ENCODE measurements at regions not wholly inside any gene's neighbourhood (a gene's known extent, or its start where the extent isn't known, plus 50 kb on each side); places are given as distances from the start of the nearest gene placed in this dataset.

- intact Hi-C loops (cut with DNase I), result no loop called here
- no peak overlapping the region for H3K4me3 ChIP-seq
- peaks cover 0 to under 1% of the 10 kb centered on the region in 2 donors for H3K27me3 ChIP-seq
- peaks cover 0 to 15% of the 10 kb centered on the region in 2 donors for H3K4me1 ChIP-seq
- DNase-seq (peak in 1 of 4 donors; percentile 49), ATAC-seq (peak; percentile 87)
- no peaks in the 10 kb centered on the region for H3K9me3 ChIP-seq
- peak; percentile 90 to 94 for TF ChIP-seq CTCF (IDR thresholded peaks at IDR 0.05)
- H3K36me3 ChIP-seq, result no peaks in the 10 kb centered on the region
- no peak overlapping the region for H3K27ac ChIP-seq
Observed at GRCh38 chr17:34171245-34171818, 83.8 kb upstream of the CCL2 start.

- TF ChIP-seq CTCF (IDR thresholded peaks at IDR 0.05), result no peak
- peaks cover 0 to 25% of the 10 kb centered on the region in 2 donors for H3K4me1 ChIP-seq
- no peaks in the 10 kb centered on the region for H3K36me3 ChIP-seq
- DNase-seq (no peak), ATAC-seq (no peak)
- intact Hi-C loops (cut with DNase I), result no loop called here
- H3K4me3 ChIP-seq, result no peak overlapping the region
- no peaks in the 10 kb centered on the region for H3K27me3 ChIP-seq
- H3K27ac ChIP-seq, result no peak overlapping the region
- no peaks in the 10 kb centered on the region for H3K9me3 ChIP-seq
Observed at GRCh38 chr17:34172390-34172918, 82.6 kb upstream of the CCL2 start.

- DNase-seq (peak in 1 of 4 donors; percentile 63), ATAC-seq (no peak)
- no peak overlapping the region for H3K27ac ChIP-seq
- intact Hi-C loops (cut with DNase I), result no loop called here
- no peaks in the 10 kb centered on the region for H3K36me3 ChIP-seq
- no peaks in the 10 kb centered on the region for H3K27me3 ChIP-seq
- TF ChIP-seq CTCF (IDR thresholded peaks at IDR 0.05), result no peak
- no peaks in the 10 kb centered on the region for H3K9me3 ChIP-seq
- H3K4me1 ChIP-seq, result peaks cover 0 to 32% of the 10 kb centered on the region in 2 donors
- H3K4me3 ChIP-seq, result no peak overlapping the region
Observed at GRCh38 chr17:34173241-34173640, 81.8 kb upstream of the CCL2 start.

GRCh38 chr17:34174496-34174895 is 80.6 kb upstream of the CCL2 start:
- Histone ChIP-seq H3K27ac (no peak overlapping the region), H3K36me3 (no peaks in the 10 kb centered on the region), H3K9me3 (no peaks in the 10 kb centered on the region), H3K27me3 (no peaks in the 10 kb centered on the region), H3K4me1 (peaks cover 0 to 37% of the 10 kb centered on the region in 2 donors), H3K4me3 (no peak overlapping the region)
- intact Hi-C loops (cut with DNase I), result no loop called here
- DNase-seq (no peak), ATAC-seq (no peak)
- TF ChIP-seq CTCF (IDR thresholded peaks at IDR 0.05), result no peak

- Histone ChIP-seq H3K4me3 (no peak overlapping the region), H3K27me3 (no peaks in the 10 kb centered on the region), H3K9me3 (no peaks in the 10 kb centered on the region), H3K4me1 (peaks cover 0 to 37% of the 10 kb centered on the region in 2 donors), H3K36me3 (no peaks in the 10 kb centered on the region), H3K27ac (no peak overlapping the region)
- no peak for TF ChIP-seq CTCF (IDR thresholded peaks at IDR 0.05)
- intact Hi-C loops (cut with DNase I), result no loop called here
- DNase-seq, result no peak
- no peak for ATAC-seq
Observed at GRCh38 chr17:34176440-34176839, 78.6 kb upstream of the CCL2 start.

All from left lung (tissue), 4 donors.